GM12878 (cell line): ENCODE measurements at regions not wholly inside any gene's neighbourhood (a gene's known extent, or its start where the extent isn't known, plus 50 kb on each side); places are given as distances from the start of the nearest gene placed in this dataset.
A peak's percentile ranks its signal among the peaks of the same experiment; 100 is the strongest.

Experiments
- ATAC-seq: fragments of 200-7000 bp; cut with Tn5 transposase; 3 replicates; pipeline ENCODE4 v1.9.1; 2020; ENCODE audit warnings: mild to moderate bottlenecking, moderate library complexity
- BruUV-seq: library from RNA; stranded (reverse); fragments of 400-500 nt; replicated peaks from 2 replicates; lab custom pipeline; 2021; lab: Mats Ljungman, UMichigan
- CTCF ChIA-PET: fragments of 300-600 bp; sonication (Branson Sonifier 250); formaldehyde crosslinking; extraction: SDS; loops from one replicate; lab custom pipeline; 2021; ENCODE audit warnings: inconsistent platforms; lab: Yijun Ruan, JAX
- POLR2A ChIA-PET: fragments of 350-600 bp; formaldehyde crosslinking; extraction: SDS; loops from one replicate; lab custom pipeline; 2021; ENCODE audit warnings: inconsistent platforms; lab: Charles Lee
- RAD21 ChIA-PET: fragments of 300-600 bp; sonication (Branson Sonifier 250); formaldehyde crosslinking; loops from one replicate; lab custom pipeline; 2023; ENCODE audit warnings: antibody characterized with exemption; ENCODE audit not compliant: unreplicated experiment; lab: Charles Lee
- SMC1A ChIA-PET: fragments of 300-600 bp; sonication (Branson Sonifier 250); formaldehyde crosslinking; loops from one replicate; lab custom pipeline; 2023; ENCODE audit not compliant: unreplicated experiment, uncharacterized antibody; lab: Charles Lee
- DNase-seq: peaks from one replicate; pipeline ENCODE4 v3.0.0-alpha.2; 2011; ENCODE audit warnings: low read depth, low spot score
- FAIRE-seq: peaks from 3 replicates; lab custom pipeline; 2011; peaks lifted over from hg19 to GRCh38; lab: Jason Lieb, UNC
- H2AFZ ChIP-seq: 2 replicates; pipeline ENCODE4 v1.6.0; 2011; ENCODE audit warnings: low read depth, low read length, control low read depth; ENCODE audit not compliant: control insufficient read depth
- H3K27ac ChIP-seq: 2 replicates; pipeline ENCODE4 v1.5.1; 2011; ENCODE audit warnings: control low read depth; ENCODE audit not compliant: control insufficient read depth, insufficient read depth
- H3K27me3 ChIP-seq, 2 experiments: replicated peaks in 1 of 2; 2 replicates each; pipeline versions ENCODE4 v1.6.0 to v1.6.1; 2011; ENCODE audit warnings: low read length in 1 of 2; ENCODE audit not compliant: control insufficient read depth in 2 of 2, insufficient read depth in 2 of 2
- H3K36me3 ChIP-seq, 2 experiments: 2 replicates each; pipeline ENCODE4 v1.5.1; 2011; ENCODE audit warnings: low read length in 1 of 2; ENCODE audit not compliant: control insufficient read depth in 2 of 2, insufficient read depth in 2 of 2
- H3K4me1 ChIP-seq: 2 replicates; pipeline ENCODE4 v1.6.1; 2011; ENCODE audit warnings: mild to moderate bottlenecking, low read length, moderate library complexity, mixed read lengths; ENCODE audit not compliant: control insufficient read depth, insufficient read depth
- H3K4me2 ChIP-seq: 2 replicates; pipeline ENCODE4 v1.6.0; 2011; ENCODE audit warnings: control low read depth; ENCODE audit not compliant: control insufficient read depth, insufficient read depth
- H3K4me3 ChIP-seq: fragments of 200-600 bp; sonication (generic); 2 replicates; pipeline ENCODE4 v1.5.1; 2016
- H3K79me2 ChIP-seq: 2 replicates; pipeline ENCODE4 v1.6.0; 2011; ENCODE audit warnings: low read length; ENCODE audit not compliant: control insufficient read depth, insufficient read depth
- H3K9ac ChIP-seq: 2 replicates; pipeline ENCODE4 v1.8.0; 2011; ENCODE audit warnings: low read length, control low read depth, mixed read lengths; ENCODE audit not compliant: control insufficient read depth, insufficient read depth
- H3K9me3 ChIP-seq: replicated peaks from 3 replicates; pipeline ENCODE4 v1.5.1; 2011; ENCODE audit warnings: mild to moderate bottlenecking, low read length; ENCODE audit not compliant: control insufficient read depth, insufficient read depth
- H4K20me1 ChIP-seq: 2 replicates; pipeline ENCODE4 v1.6.0; 2011; ENCODE audit not compliant: control insufficient read depth, insufficient read depth
- CTCF ChIP-seq, 3 experiments: IDR thresholded peaks in 2 of 3; conservative IDR thresholded peaks in 1 of 3; 2 replicates each; pipeline ENCODE4 v1.5.1; 2011; ENCODE audit warnings: low read depth in 3 of 3, low read length in 3 of 3, mild to moderate bottlenecking in 3 of 3, control low read depth in 2 of 3, moderate library complexity in 2 of 3, inconsistent platforms in 1 of 3, mixed read lengths in 1 of 3; ENCODE audit not compliant: control insufficient read depth in 2 of 3, insufficient read depth in 1 of 3; ENCODE audit errors: extremely low read depth in 1 of 3
- NFIC ChIP-seq: IDR thresholded peaks from 2 replicates; pipeline ENCODE4 v1.6.1; 2012; ENCODE audit warnings: low read depth, mild to moderate bottlenecking, inconsistent platforms, low read length, moderate library complexity
- RAD21 ChIP-seq: IDR thresholded peaks from 2 replicates; pipeline ENCODE4 v1.6.1; 2011; ENCODE audit warnings: mild to moderate bottlenecking, low read depth, low read length, moderate library complexity; ENCODE audit not compliant: insufficient read depth
- SMC3 ChIP-seq: IDR thresholded peaks from 2 replicates; pipeline ENCODE4 v1.6.1; 2011; ENCODE audit warnings: low read length, improper control_type of control experiment, borderline replicate concordance
- YY1 ChIP-seq: IDR thresholded peaks from 2 replicates; pipeline ENCODE4 v1.6.1; 2011; ENCODE audit warnings: low read depth, mild to moderate bottlenecking, low read length
- WGBS: methylation state at CpG from one replicate; pipeline ENCODE4 v1.1.6; 2016; ENCODE audit warnings: low lambda C conversion rate; ENCODE audit not compliant: insufficient replicate concordance, insufficient coverage; ENCODE audit errors: missing lambda C conversion rate; 5-methylcytosine and 5-hydroxymethylcytosine counted together
- in situ Hi-C: fragments of 300-500 bp; cut with MboI; formaldehyde crosslinking; loops from 9 replicates; pipeline ENCODE4 v1.14.3; 2018; ENCODE audit warnings: mixed read lengths
- intact Hi-C: fragments of 100-400 bp; cut with micrococcal nuclease; formaldehyde crosslinking; loops from one replicate; pipeline ENCODE4 v1.14.2; 2022; ENCODE audit not compliant: unreplicated experiment

- FAIRE-seq (peak; percentile 85), DNase-seq (no peak), ATAC-seq (peak; percentile 78)
- WGBS = 89% methylated on average over 11 of the region's 11 CpGs
- intact Hi-C loops (loop anchor here (1.0 to 2.0 kb wide), 2 partner anchors 53 to 68 kb away; partner anchors contain the start of gene DOP1B), in situ Hi-C loops (no loop called here)
- no peaks in the 10 kb centered on the region for H3K27me3 ChIP-seq
- H3K36me3 ChIP-seq = no peaks in the 10 kb centered on the region
- H4K20me1 ChIP-seq = no peaks in the 10 kb centered on the region
- ChIA-PET CTCF (interaction anchor here (0.7 to 5.6 kb wide), 14 partner anchors 9 to 588 kb away, joined by 3 to 45 read pairs (median 7); partner anchors contain the start of gene MORC3), SMC1A (interaction anchor here (0.7 to 3.1 kb wide), 10 partner anchors 16 to 124 kb away, joined by 3 to 15 read pairs (median 4); partner anchors contain the start of gene MORC3), POLR2A (no interaction called here), RAD21 (interaction anchor here (0.7 to 2.7 kb wide), 5 partner anchors 49 to 112 kb away, joined by 3 to 8 read pairs (median 3); partner anchors contain the start of gene MORC3)
- peak; percentile 56 to 64 (median 62) for TF ChIP-seq CTCF (IDR thresholded peaks at IDR 0.05 in 2 of 3, conservative IDR thresholded peaks at IDR 0.05 in 1 of 3; ENCODE audit: control insufficient read depth in 2 of 3, extremely low read depth in 1 of 3, insufficient read depth in 1 of 3, low read depth in 3 of 3, low read length in 3 of 3)
- TF ChIP-seq SMC3 = peak; percentile 73
- TF ChIP-seq RAD21 = peak; percentile 87
- no peak for TF ChIP-seq NFIC
- 0 out of 2 replicates have a peak, but pooled peaks have one; percentile 22 for TF ChIP-seq YY1
- H3K9me3 ChIP-seq = no peaks in the 10 kb centered on the region
- no peaks in the 10 kb centered on the region for H3K79me2 ChIP-seq
- BruUV-seq = no TSS peak
- H3K4me3 ChIP-seq = no peak overlapping the region
- H2AFZ ChIP-seq = no peak overlapping the region
- H3K4me1 ChIP-seq = no peaks in the 10 kb centered on the region
- no peak overlapping the region for H3K4me2 ChIP-seq
- no peak overlapping the region for H3K27ac ChIP-seq
- H3K9ac ChIP-seq = no peak overlapping the region
Observed at GRCh38 chr21:36209626-36210171, 53.1 kb downstream of the DOP1B start.
